ENCODE measurements at regions not wholly inside any gene's neighbourhood (a gene's known extent, or its start where the extent isn't known, plus 50 kb on each side); places are given as distances from the start of the nearest gene placed in this dataset.

GRCh38 chr9:135422341-135422944, 57.1 kb upstream of the PPP1R26 start:
- no peak overlapping the region for H3K4me3 Mint-ChIP-seq
- H3K27ac ChIP-seq (ENCODE audit: low read depth, low read length) = no peak overlapping the region
- peaks cover 0 to 4% (median 0%) of the 10 kb centered on the region in 3 donors for H3K36me3 Mint-ChIP-seq
- no peaks in the 10 kb centered on the region for H3K36me3 ChIP-seq (ENCODE audit: insufficient read depth, low read length)
- no peaks in the 10 kb centered on the region for H3K4me1 Mint-ChIP-seq
- H3K9me3 ChIP-seq (ENCODE audit: low read length) = no peaks in the 10 kb centered on the region
- no peak overlapping the region for H3K27ac Mint-ChIP-seq
- peaks cover 5 to 14% (median 6%) of the 10 kb centered on the region in 5 donors for H3K9me3 Mint-ChIP-seq
- H3K4me3 ChIP-seq (ENCODE audit: low read length) = no peak overlapping the region
- ChIA-PET POLR2A (no interaction called here), CTCF (no interaction called here)
- DNase-seq = no peak
- peaks cover 11 to 41% of the 10 kb centered on the region in 2 donors for H3K27me3 Mint-ChIP-seq
- H3K4me1 ChIP-seq (ENCODE audit: insufficient read depth, low read length) = no peaks in the 10 kb centered on the region
- no peaks in the 10 kb centered on the region for H3K27me3 ChIP-seq (ENCODE audit: insufficient read depth, low read length, poor library complexity, severe bottlenecking)

- H3K9me3 ChIP-seq (ENCODE audit: low read length) = no peaks in the 10 kb centered on the region
- H3K36me3 ChIP-seq (ENCODE audit: insufficient read depth, low read length) = no peaks in the 10 kb centered on the region
- H3K4me1 Mint-ChIP-seq = no peaks in the 10 kb centered on the region
- H3K4me1 ChIP-seq (ENCODE audit: insufficient read depth, low read length) = no peaks in the 10 kb centered on the region
- H3K9me3 Mint-ChIP-seq = peaks cover 10 to 18% (median 12%) of the 10 kb centered on the region in 5 donors
- ChIA-PET POLR2A (no interaction called here), CTCF (no interaction called here)
- H3K27me3 Mint-ChIP-seq = peaks cover 11 to 45% of the 10 kb centered on the region in 2 donors
- H3K36me3 Mint-ChIP-seq = peaks cover 0 to 4% (median 0%) of the 10 kb centered on the region in 3 donors
- no peaks in the 10 kb centered on the region for H3K27me3 ChIP-seq (ENCODE audit: insufficient read depth, low read length, poor library complexity, severe bottlenecking)
- H3K4me3 ChIP-seq (ENCODE audit: low read length) = no peak overlapping the region
- DNase-seq = no peak
- no peak overlapping the region for H3K27ac ChIP-seq (ENCODE audit: low read depth, low read length)
- no peak overlapping the region for H3K27ac Mint-ChIP-seq
- H3K4me3 Mint-ChIP-seq = no peak overlapping the region
Measured at GRCh38 chr9:135423725-135424124, 55.9 kb upstream of the PPP1R26 start.
